H1 (cell line): ENCODE measurements at regions not wholly inside any gene's neighbourhood (a gene's known extent, or its start where the extent isn't known, plus 50 kb on each side); places are given as distances from the start of the nearest gene placed in this dataset.

Experiments used
- BACH1 ChIP-seq: IDR thresholded peaks from 2 replicates; pipeline ENCODE4 v1.6.1; 2012; ENCODE audit warnings: low read length, improper control_type of control experiment
- RAD21 ChIP-seq, 2 experiments: IDR thresholded peaks in 1 of 2; conservative IDR thresholded peaks in 1 of 2; 2 replicates each; pipeline ENCODE4 v1.6.1; 2011; ENCODE audit warnings: low read depth in 2 of 2, low read length in 2 of 2, improper control_type of control experiment in 1 of 2, inconsistent platforms in 1 of 2, mild to moderate bottlenecking in 1 of 2, moderate library complexity in 1 of 2
- TF ChIP-seq, protein P1 (sequence below): IDR thresholded peaks from 2 replicates; pipeline ENCODE4 v1.6.1; 2012; ENCODE audit warnings: inconsistent platforms

- TF ChIP-seq RAD21 (IDR thresholded peaks at IDR 0.05 in 1 of 2, conservative IDR thresholded peaks at IDR 0.05 in 1 of 2; ENCODE audit: low read depth in 2 of 2, low read length in 2 of 2) (no peak), BACH1 (no peak)
- TF ChIP-seq, protein P1, sequence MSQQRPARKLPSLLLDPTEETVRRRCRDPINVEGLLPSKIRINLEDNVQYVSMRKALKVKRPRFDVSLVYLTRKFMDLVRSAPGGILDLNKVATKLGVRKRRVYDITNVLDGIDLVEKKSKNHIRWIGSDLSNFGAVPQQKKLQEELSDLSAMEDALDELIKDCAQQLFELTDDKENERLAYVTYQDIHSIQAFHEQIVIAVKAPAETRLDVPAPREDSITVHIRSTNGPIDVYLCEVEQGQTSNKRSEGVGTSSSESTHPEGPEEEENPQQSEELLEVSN = no peak
- TF ChIP-seq, all 59 proteins: peak for 0
Observed at GRCh38 chr1:221437926-221438325, 304.0 kb downstream of the DUSP10 start (continued).
